ENCODE measurements at regions not wholly inside any gene's neighbourhood (a gene's known extent, or its start where the extent isn't known, plus 50 kb on each side); places are given as distances from the start of the nearest gene placed in this dataset.

DNA sequence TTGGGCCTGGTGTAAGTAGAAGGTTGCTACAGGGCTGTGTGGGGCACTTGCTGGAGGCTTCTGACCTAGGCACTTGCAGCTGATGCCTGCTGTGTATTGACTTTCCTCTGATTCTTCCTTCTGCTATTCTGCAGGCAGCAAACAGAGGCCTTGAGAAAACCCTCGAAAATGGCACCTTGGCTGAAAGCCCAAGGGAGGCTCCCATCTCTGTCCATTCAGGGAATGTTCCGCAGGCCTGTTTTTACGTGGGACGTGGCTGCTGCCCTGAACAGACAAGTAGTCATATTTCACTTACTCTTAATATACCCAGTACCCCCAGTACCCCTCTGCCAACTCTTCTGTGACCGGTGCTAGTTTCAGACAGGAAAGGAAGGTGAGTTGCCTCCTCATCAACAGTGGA lies 664.7 kb downstream of the INHBA start:
- Histone ChIP-seq H3K4me3 (no peak overlapping the region), H3K4me1 (no peaks in the 10 kb centered on the region), H3K27me3 (no peaks in the 10 kb centered on the region), H3K36me3 (no peaks in the 10 kb centered on the region), H3K9me3 (peaks cover 0 to under 1% of the 10 kb centered on the region in 2 donors), H3K27ac (no peak overlapping the region)
- intact Hi-C loops (cut with DNase I; ENCODE audit: low total_unique reads): no loop called here
- TF ChIP-seq POLR2A (IDR thresholded peaks at IDR 0.05): no peak
- DNase-seq (ENCODE audit: low spot score in 2 of 2): no peak

DNA sequence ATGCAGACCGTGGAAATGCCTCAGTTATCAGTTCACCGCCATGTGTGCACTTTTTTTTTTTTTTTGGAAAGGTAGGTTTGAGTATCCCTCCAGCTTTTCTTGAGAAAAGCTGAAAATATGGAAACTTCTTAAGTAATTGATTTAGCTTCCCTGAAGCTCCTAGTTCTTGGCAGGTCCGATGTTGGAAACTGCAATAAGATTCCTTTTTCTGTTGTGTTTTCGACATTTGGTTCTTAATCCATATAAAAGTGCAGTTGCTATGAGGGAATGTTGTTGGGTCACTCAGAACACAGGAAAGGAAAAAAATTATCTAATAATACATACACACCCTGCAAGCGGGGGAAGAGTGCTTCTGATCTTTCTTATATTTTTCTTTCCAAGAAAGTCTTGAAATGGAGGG lies 665.2 kb downstream of the INHBA start:
- Histone ChIP-seq H3K4me1 (no peaks in the 10 kb centered on the region), H3K27ac (no peak overlapping the region), H3K36me3 (no peaks in the 10 kb centered on the region), H3K9me3 (no peaks in the 10 kb centered on the region), H3K4me3 (no peak overlapping the region), H3K27me3 (no peaks in the 10 kb centered on the region)
- intact Hi-C loops (cut with DNase I; ENCODE audit: low total_unique reads): no loop called here
- DNase-seq (ENCODE audit: low spot score in 2 of 2): no peak
- no peak for TF ChIP-seq POLR2AphosphoS5 (IDR thresholded peaks at IDR 0.05)
- TF ChIP-seq CTCF (IDR thresholded peaks at IDR 0.05): no peak
- no peak for TF ChIP-seq POLR2A (IDR thresholded peaks at IDR 0.05)

DNA sequence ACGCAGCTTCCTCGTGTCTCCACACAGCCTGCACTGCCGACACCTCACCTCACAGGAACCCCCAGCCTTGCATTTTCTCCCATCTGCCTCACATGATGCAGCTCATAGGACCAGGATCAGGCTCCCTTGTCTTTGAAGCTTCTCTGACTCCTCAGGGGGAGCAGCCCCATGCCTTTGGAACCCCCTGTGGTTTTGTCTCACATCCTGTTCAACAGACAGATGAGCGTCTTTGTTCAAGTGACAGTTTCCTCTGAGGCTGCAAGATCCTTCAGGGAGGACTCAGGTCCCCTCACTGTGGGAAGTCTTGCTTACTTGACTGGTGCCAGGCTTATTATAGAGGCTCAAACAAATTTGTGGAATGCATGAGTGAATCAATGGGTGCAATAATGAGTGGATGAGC lies 667.1 kb downstream of the INHBA start:
- TF ChIP-seq POLR2A (IDR thresholded peaks at IDR 0.05) (no peak), CTCF (IDR thresholded peaks at IDR 0.05) (no peak), POLR2AphosphoS5 (IDR thresholded peaks at IDR 0.05) (no peak)
- Histone ChIP-seq H3K27me3 (no peaks in the 10 kb centered on the region), H3K4me3 (no peak overlapping the region), H3K27ac (no peak overlapping the region), H3K36me3 (no peaks in the 10 kb centered on the region), H3K9me3 (no peaks in the 10 kb centered on the region), H3K4me1 (no peaks in the 10 kb centered on the region)
- DNase-seq (ENCODE audit: low spot score in 2 of 2): no peak
- intact Hi-C loops (cut with DNase I; ENCODE audit: low total_unique reads): no loop called here

DNA sequence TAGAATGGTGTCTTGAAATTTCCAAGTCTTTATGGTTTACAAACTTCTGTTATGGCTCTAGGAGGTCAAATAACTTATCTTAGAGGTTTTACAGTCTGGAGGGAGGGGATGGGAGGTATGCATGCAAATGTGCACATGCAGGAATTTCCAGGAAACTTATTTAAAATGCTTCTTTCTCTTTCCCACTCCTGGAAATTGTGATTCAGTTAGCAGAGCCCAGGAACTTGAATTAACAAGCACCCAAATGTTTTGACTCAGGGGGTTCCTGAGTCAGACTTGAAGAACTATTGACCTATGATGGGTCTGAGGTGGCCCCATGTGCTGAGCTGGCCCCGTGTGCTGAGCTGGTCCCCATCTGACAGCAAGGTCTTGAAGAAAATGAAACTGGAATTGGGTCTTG lies 669.4 kb downstream of the INHBA start:
- Histone ChIP-seq H3K36me3 (no peaks in the 10 kb centered on the region), H3K27me3 (no peaks in the 10 kb centered on the region), H3K27ac (no peak overlapping the region), H3K4me1 (no peaks in the 10 kb centered on the region), H3K9me3 (no peaks in the 10 kb centered on the region), H3K4me3 (no peak overlapping the region)
- DNase-seq (ENCODE audit: low spot score in 2 of 2): no peak
- intact Hi-C loops (cut with DNase I; ENCODE audit: low total_unique reads): no loop called here
- TF ChIP-seq POLR2AphosphoS5 (IDR thresholded peaks at IDR 0.05) (no peak), POLR2A (IDR thresholded peaks at IDR 0.05) (no peak), CTCF (IDR thresholded peaks at IDR 0.05) (no peak)

- intact Hi-C loops (cut with DNase I; ENCODE audit: low total_unique reads): no loop called here
- no peaks in the 10 kb centered on the region for H3K9me3 ChIP-seq
Measured at GRCh38 chr7:41030673-41031072, 672.2 kb downstream of the INHBA start.

More at GRCh38 chr7:41030673-41031072, 672.2 kb downstream of the INHBA start:
- Histone ChIP-seq H3K27me3 (no peaks in the 10 kb centered on the region), H3K36me3 (no peaks in the 10 kb centered on the region), H3K27ac (no peak overlapping the region), H3K4me3 (no peak overlapping the region), H3K4me1 (no peaks in the 10 kb centered on the region)
- no peak for DNase-seq (ENCODE audit: low spot score in 2 of 2)
- TF ChIP-seq POLR2A (IDR thresholded peaks at IDR 0.05): no peak
- TF ChIP-seq CTCF (IDR thresholded peaks at IDR 0.05): no peak
- no peak for TF ChIP-seq POLR2AphosphoS5 (IDR thresholded peaks at IDR 0.05)

Measured in breast epithelium (tissue), 4 donors.